HG02981 (cell line): ENCODE measurements at regions not wholly inside any gene's neighbourhood (a gene's known extent, or its start where the extent isn't known, plus 50 kb on each side); places are given as distances from the start of the nearest gene placed in this dataset.
"Not testable (repeated sequence)": the region's sequence is repeated elsewhere in the genome, so short reads cannot be mapped to it uniquely, and the experiment has no call there.

Experiments used
- ATAC-seq: cut with Tn5 transposase; IDR thresholded peaks from one replicate; pipeline ENCODE4 v1.9.1; 2021; ENCODE audit warnings: mild to moderate bottlenecking, moderate library complexity; ENCODE audit not compliant: unreplicated experiment

DNA sequence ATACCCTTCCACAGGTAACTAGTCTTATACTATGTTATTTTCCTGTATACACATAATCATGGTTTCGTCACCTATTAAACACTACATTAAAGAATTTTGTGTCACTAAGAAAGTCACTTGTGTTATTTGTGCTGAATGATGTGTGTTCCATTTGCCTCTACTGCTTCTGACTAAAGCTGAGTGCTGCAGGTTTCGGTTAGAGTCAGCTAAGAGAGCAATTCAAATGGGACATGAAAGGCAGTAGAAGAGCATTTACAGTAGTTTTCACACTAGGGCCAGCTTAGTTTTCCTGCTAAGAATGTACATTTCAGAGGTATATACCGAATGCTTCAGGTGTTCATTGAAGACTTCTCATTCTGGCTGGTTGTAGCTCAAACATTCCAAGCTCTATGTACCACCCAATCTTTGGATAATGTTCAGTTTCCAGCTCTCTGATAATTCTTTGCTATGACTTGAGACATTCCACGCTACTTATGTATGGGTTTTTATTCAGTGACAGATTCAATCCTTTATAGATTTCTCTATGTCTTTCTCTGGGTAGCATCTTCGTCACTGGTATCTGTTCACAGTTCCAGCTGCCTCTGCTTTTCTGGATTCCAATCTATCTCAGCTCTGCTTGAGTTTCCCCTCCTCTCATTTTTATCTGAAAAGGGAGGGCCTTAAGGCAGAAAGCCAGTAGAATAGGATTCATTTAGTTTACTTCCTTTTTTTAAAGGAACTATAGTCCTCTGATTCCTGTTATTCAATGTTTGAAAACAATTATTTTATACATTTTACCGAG, 164.4 kb downstream of the CXXC4 start:
- ATAC-seq = no peak

GRCh38 chr4:104326991-104327694, 167.6 kb downstream of the CXXC4 start:
- not testable (repeated sequence) for ATAC-seq

DNA sequence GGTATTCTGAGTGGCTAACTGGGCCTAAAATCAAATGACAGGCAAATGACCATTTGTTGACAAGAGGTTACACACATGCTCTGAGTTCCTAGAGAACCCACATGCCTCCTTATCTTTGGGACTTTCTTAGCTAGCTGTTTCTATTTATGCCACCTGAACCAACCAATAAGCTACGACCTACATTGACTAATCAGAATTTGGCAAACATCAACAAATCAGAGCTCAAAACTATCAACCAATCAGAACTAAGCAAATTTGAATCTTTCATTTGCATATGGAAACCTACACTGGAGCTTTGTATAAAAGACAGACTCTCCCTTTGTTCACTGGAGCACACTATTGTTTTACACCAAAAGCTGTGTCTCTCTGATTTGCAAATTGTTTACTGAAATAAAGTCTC, 192.0 kb downstream of the CXXC4 start:
- ATAC-seq = no peak

DNA sequence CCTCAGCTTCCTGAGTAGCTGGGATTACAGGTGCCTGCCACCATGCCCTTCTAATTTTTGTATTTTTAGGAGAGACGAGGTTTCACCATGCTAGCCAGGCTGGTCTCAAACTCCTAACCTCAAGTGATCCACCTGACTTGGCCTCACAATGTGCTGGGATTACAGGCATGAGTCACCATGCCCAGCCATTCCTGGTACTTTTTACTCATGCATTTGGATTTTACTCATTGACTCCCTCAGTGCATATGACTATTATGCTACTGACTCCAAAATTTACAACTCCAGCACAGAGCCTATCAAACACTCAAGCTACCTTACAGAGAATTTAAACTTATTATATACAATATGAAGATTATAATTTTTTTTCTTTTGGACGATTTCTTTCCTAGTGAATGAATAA, 199.9 kb downstream of the CXXC4 start:
- no peak for ATAC-seq

GRCh38 chr4:104286867-104287266, 207.8 kb downstream of the CXXC4 start:
- no peak for ATAC-seq

GRCh38 chr4:104283303-104283702, 211.4 kb downstream of the CXXC4 start:
- no peak for ATAC-seq

- ATAC-seq = no peak
Measured at GRCh38 chr4:104279744-104280143, 214.9 kb downstream of the CXXC4 start.

GRCh38 chr4:104272966-104273365, 221.7 kb downstream of the CXXC4 start:
- no peak for ATAC-seq

GRCh38 chr4:104269603-104270002, 225.1 kb downstream of the CXXC4 start:
- ATAC-seq = not testable (repeated sequence)

DNA sequence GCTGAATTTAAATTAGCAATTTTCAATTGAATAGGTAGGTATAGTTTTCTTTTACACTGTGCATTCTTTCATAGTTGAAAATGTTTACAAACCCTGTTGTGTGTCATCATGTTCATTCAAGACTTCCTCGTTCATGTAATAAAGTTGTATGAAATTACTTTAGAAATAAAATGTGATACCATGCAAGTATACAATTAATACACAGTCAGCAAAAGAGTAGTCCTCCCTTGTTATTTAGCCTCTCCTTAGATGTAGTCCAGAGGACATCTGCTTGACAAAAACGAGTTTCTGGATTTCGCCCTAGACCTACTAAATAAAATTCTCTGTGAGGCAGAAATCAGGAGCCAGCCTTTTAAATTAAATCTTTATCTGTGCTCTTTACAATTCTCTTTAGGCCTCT, 231.6 kb downstream of the CXXC4 start:
- ATAC-seq = no peak

GRCh38 chr4:104262678-104263077, 232.0 kb downstream of the CXXC4 start:
- ATAC-seq = no peak

GRCh38 chr4:104248726-104249125, 246.0 kb downstream of the CXXC4 start:
- ATAC-seq = no peak

DNA sequence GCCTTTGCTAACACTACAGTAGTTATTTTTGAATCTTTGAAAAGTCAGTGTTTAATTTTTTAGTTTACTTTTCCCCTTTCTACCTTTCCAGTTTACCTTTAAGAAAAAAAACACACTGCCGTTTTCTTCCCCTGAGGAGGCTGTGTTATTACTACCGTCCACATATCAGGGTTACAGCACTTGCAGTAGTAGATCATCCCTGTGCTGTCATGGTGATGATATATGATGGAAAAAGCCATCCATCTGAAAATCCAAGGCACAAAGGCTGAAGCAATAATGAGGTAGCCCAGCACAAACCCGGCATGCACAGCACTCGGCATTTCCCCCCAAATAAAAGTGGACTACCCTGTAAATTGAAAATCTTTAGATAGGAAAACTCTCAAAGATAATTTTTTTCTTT, 258.7 kb downstream of the CXXC4 start:
- ATAC-seq = no peak

GRCh38 chr4:104217526-104217925, 277.2 kb downstream of the CXXC4 start:
- ATAC-seq = no peak

DNA sequence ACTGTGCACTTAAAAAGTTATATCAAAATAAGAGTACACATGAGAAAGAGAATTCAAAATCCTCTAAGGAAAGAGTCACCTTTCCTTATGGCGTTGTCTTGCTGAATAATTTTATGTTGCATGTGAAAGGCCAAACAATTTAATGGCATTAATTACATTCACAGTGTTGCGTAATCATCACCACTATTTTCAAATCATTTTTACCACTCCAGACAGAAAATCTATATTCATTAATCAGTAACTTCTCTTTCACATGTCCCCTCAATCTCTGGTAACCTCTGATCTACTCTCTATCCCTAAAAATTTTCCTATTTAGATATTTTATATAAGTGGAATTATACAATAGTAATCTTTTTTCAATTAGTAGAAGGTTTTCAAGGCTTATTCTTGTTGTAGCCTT, 283.0 kb downstream of the CXXC4 start:
- ATAC-seq = no peak

DNA sequence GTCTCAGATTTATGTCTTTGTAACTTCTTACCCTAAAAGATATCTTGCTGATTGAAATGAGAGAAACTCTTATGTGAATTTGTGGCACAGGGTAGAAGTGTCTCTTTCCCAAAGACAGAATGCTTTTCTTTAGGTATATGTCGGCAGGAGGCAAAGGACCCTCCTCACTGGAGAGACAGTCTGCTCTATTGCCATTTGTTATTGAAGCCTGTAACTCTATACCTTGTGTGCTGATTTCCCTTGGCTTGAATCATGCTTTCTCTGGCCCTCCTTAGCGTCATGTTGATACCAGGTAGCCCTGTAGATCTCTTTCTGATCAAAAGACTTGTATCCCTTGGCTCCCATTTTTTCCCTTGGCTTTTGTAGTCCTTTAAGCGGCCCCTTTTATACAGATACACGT, 284.3 kb downstream of the CXXC4 start:
- ATAC-seq = no peak

DNA sequence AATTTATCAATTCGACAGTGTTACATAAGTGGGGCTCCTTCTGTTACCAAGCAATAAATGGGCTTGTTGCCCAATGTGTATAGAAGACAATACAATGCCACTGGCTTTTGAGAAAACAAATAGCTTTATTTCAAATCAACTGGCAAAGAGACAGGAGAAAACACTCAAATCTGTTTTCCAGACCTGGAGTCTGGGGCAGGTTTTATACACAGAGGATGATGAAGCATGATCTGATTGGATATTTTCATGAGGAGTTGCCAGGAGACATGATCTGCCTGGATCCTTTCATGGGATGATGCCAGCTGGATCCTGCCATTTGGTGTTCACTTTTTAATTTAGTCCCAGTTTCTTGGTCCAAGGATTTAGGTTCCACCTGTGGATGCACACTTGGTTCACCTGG, 287.9 kb downstream of the CXXC4 start:
- no peak for ATAC-seq

- no peak for ATAC-seq
Measured at GRCh38 chr4:104205116-104205515, 289.6 kb downstream of the CXXC4 start.

DNA sequence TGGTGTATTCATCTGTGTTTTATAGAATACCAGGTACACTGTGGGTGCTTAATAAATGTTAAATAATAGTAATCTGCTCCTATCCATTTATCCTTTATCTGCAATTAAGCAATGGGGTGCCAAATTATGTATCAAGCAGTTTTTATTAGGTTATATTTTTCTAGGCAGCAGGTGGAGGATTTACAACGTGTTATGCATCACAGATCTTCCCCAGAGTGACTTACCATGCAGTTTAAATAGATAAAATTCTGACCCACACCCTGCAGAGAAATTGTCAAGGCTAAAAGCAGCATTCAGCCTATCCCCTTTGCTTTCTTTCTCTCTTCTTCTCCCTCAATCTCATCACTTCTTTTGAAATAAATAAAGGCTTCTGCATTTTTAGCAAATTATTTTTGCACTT, 306.4 kb downstream of the CXXC4 start:
- no peak for ATAC-seq

GRCh38 chr4:104169437-104169836, 325.3 kb downstream of the CXXC4 start:
- ATAC-seq = no peak

- no peak for ATAC-seq
Measured at GRCh38 chr4:104166749-104167148, 327.9 kb downstream of the CXXC4 start.

- ATAC-seq = no peak
Measured at GRCh38 chr4:104163820-104164219, 330.9 kb downstream of the CXXC4 start.
